Endodermal cell (in vitro differentiated cells): ENCODE measurements at regions not wholly inside any gene's neighbourhood (a gene's known extent, or its start where the extent isn't known, plus 50 kb on each side); places are given as distances from the start of the nearest gene placed in this dataset.

Experiments used
- DNase-seq: peaks from one replicate; pipeline ENCODE4 v3.0.0-alpha.2; 2017
- H3K27ac ChIP-seq: 2 replicates; pipeline ENCODE4 v1.5.1; 2013; ENCODE audit warnings: mild to moderate bottlenecking, low read depth, low read length, moderate library complexity
- H3K27me3 ChIP-seq: 2 replicates; pipeline ENCODE4 v1.6.1; 2013; ENCODE audit warnings: mild to moderate bottlenecking, low read length, moderate library complexity; ENCODE audit not compliant: insufficient read depth, control insufficient read depth, poor library complexity, severe bottlenecking
- H3K36me3 ChIP-seq: 2 replicates; pipeline ENCODE4 v1.7.0; 2013; ENCODE audit warnings: mild to moderate bottlenecking, low read length, moderate library complexity; ENCODE audit not compliant: control insufficient read depth, insufficient read depth
- H3K4me1 ChIP-seq: one replicate; pipeline ENCODE4 v1.7.0; 2013; ENCODE audit warnings: low read length; ENCODE audit not compliant: control insufficient read depth, insufficient read depth
- H3K4me3 ChIP-seq: 2 replicates; pipeline ENCODE4 v1.5.1; 2013; ENCODE audit warnings: mild to moderate bottlenecking, low read length, moderate library complexity
- H3K9ac ChIP-seq: 2 replicates; pipeline ENCODE4 v1.6.1; 2013; ENCODE audit warnings: mild to moderate bottlenecking, low read length, moderate library complexity; ENCODE audit not compliant: poor library complexity, severe bottlenecking; ENCODE audit errors: extremely low read depth
- H3K9me3 ChIP-seq: 2 replicates; pipeline ENCODE4 v1.6.1; 2013; ENCODE audit warnings: mild to moderate bottlenecking, low read length, moderate library complexity; ENCODE audit not compliant: control insufficient read depth
- H3K27ac Mint-ChIP-seq: 2 replicates; pipeline ENCODE4 v1.8.0; 2020; ENCODE audit warnings: mixed read lengths
- H3K27me3 Mint-ChIP-seq: 2 replicates; pipeline ENCODE4 v1.8.0; 2021; ENCODE audit warnings: mild to moderate bottlenecking, mixed read lengths; ENCODE audit not compliant: insufficient read depth
- H3K36me3 Mint-ChIP-seq: 2 replicates; pipeline ENCODE4 v1.8.0; 2020; ENCODE audit warnings: low read depth, mixed read lengths
- H3K4me1 Mint-ChIP-seq: 2 replicates; pipeline ENCODE4 v1.8.0; 2020; ENCODE audit warnings: mixed read lengths
- H3K4me3 Mint-ChIP-seq: 2 replicates; pipeline ENCODE4 v1.8.0; 2020; ENCODE audit warnings: mild to moderate bottlenecking, moderate library complexity, mixed read lengths
- H3K9me3 Mint-ChIP-seq: 2 replicates; pipeline ENCODE4 v1.8.0; 2020; ENCODE audit warnings: mild to moderate bottlenecking, mixed read lengths
- WGBS, 2 experiments: methylation state at CpG; one replicate each; pipeline versions ENCODE4 v1.1.5 to v1.1.7; 2013; ENCODE audit warnings: missing lambda C conversion rate in 2 of 2, mixed read lengths in 1 of 2; ENCODE audit not compliant: insufficient coverage in 1 of 2, insufficient read length in 1 of 2; 5-methylcytosine and 5-hydroxymethylcytosine counted together
- TF ChIP-seq, protein P1 (sequence below): fragments of 200-600 bp; sonication (generic); conservative IDR thresholded peaks from 2 replicates; pipeline ENCODE4 v1.5.0; 2021; ENCODE audit warnings: antibody characterized with exemption, mild to moderate bottlenecking

- H3K27ac Mint-ChIP-seq: no peak overlapping the region
- no peaks in the 10 kb centered on the region for H3K27me3 Mint-ChIP-seq
- H3K9me3 ChIP-seq: no peaks in the 10 kb centered on the region
- H3K36me3 Mint-ChIP-seq: no peaks in the 10 kb centered on the region
- H3K9me3 Mint-ChIP-seq: peaks cover 27% of the 10 kb centered on the region
- WGBS, 2 experiments: 87% methylated on average over 4 of the region's 4 CpGs; no CpG with 5 or more reads in 1 of the 2 experiments
- H3K4me3 Mint-ChIP-seq: no peak overlapping the region
- H3K4me3 ChIP-seq: no peak overlapping the region
- no peaks in the 10 kb centered on the region for H3K27me3 ChIP-seq
- DNase-seq: no peak
- TF ChIP-seq, protein P1, sequence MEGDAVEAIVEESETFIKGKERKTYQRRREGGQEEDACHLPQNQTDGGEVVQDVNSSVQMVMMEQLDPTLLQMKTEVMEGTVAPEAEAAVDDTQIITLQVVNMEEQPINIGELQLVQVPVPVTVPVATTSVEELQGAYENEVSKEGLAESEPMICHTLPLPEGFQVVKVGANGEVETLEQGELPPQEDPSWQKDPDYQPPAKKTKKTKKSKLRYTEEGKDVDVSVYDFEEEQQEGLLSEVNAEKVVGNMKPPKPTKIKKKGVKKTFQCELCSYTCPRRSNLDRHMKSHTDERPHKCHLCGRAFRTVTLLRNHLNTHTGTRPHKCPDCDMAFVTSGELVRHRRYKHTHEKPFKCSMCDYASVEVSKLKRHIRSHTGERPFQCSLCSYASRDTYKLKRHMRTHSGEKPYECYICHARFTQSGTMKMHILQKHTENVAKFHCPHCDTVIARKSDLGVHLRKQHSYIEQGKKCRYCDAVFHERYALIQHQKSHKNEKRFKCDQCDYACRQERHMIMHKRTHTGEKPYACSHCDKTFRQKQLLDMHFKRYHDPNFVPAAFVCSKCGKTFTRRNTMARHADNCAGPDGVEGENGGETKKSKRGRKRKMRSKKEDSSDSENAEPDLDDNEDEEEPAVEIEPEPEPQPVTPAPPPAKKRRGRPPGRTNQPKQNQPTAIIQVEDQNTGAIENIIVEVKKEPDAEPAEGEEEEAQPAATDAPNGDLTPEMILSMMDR: no peak
- no peaks in the 10 kb centered on the region for H3K4me1 ChIP-seq
- no peaks in the 10 kb centered on the region for H3K4me1 Mint-ChIP-seq
- H3K36me3 ChIP-seq: no peaks in the 10 kb centered on the region
- no peak overlapping the region for H3K9ac ChIP-seq
- no peak overlapping the region for H3K27ac ChIP-seq
Observed at GRCh38 chr4:187865914-187866313, 129.7 kb upstream of the ZFP42 start.

- whole genome bisulfite sequencing, 2 experiments: 55 to 76% methylated on average over 2 of the region's 2 CpGs
- Histone ChIP-seq H3K27ac (no peak overlapping the region), H3K9me3 (no peaks in the 10 kb centered on the region), H3K4me3 (no peak overlapping the region), H3K27me3 (no peaks in the 10 kb centered on the region), H3K36me3 (no peaks in the 10 kb centered on the region), H3K4me1 (peaks cover 8% of the 10 kb centered on the region), H3K9ac (no peak overlapping the region)
- H3K27me3 Mint-ChIP-seq: no peaks in the 10 kb centered on the region
- no peak overlapping the region for H3K27ac Mint-ChIP-seq
- no peaks in the 10 kb centered on the region for H3K36me3 Mint-ChIP-seq
- peak; percentile 52 for DNase-seq
- peaks cover 16% of the 10 kb centered on the region for H3K4me1 Mint-ChIP-seq
- H3K4me3 Mint-ChIP-seq: no peak overlapping the region
- TF ChIP-seq, protein P1: no peak
- peaks cover 4% of the 10 kb centered on the region for H3K9me3 Mint-ChIP-seq
Observed at GRCh38 chr4:187883049-187883448, 112.5 kb upstream of the ZFP42 start.

- no peak overlapping the region for H3K27ac Mint-ChIP-seq
- no peaks in the 10 kb centered on the region for H3K36me3 Mint-ChIP-seq
- H3K4me1 Mint-ChIP-seq: peaks cover 16% of the 10 kb centered on the region
- no peaks in the 10 kb centered on the region for H3K27me3 Mint-ChIP-seq
- Histone ChIP-seq H3K27me3 (no peaks in the 10 kb centered on the region), H3K36me3 (no peaks in the 10 kb centered on the region), H3K9ac (no peak overlapping the region), H3K4me3 (no peak overlapping the region), H3K4me1 (peaks cover 8% of the 10 kb centered on the region), H3K27ac (no peak overlapping the region), H3K9me3 (no peaks in the 10 kb centered on the region)
- TF ChIP-seq, protein P1: peak; percentile 31
- H3K4me3 Mint-ChIP-seq: no peak overlapping the region
- 94 to 100% methylated on average over 1 to 8 of the region's 8 CpGs for WGBS, 2 experiments
- peaks cover 4% of the 10 kb centered on the region for H3K9me3 Mint-ChIP-seq
- DNase-seq: peak; percentile 73
Observed at GRCh38 chr4:187883836-187884475, 111.6 kb upstream of the ZFP42 start.
